GM19397 (cell line): ENCODE measurements at regions not wholly inside any gene's neighbourhood (a gene's known extent, or its start where the extent isn't known, plus 50 kb on each side); places are given as distances from the start of the nearest gene placed in this dataset.
"Not testable (repeated sequence)": the region's sequence is repeated elsewhere in the genome, so short reads cannot be mapped to it uniquely, and the experiment has no call there.

Source experiments
- ATAC-seq: cut with Tn5 transposase; IDR thresholded peaks from one replicate; pipeline ENCODE4 v1.9.1; 2021; ENCODE audit warnings: mild to moderate bottlenecking, moderate library complexity; ENCODE audit not compliant: unreplicated experiment

- ATAC-seq = no peak
These were observed 111.7 kb downstream of the FAM50B start for GRCh38 chr6:3960754-3961361.

- no peak for ATAC-seq
These were observed 112.5 kb downstream of the FAM50B start for GRCh38 chr6:3961581-3962215.

GRCh38 chr6:3962291-3963280, 113.4 kb downstream of the FAM50B start:
- ATAC-seq = no peak

GRCh38 chr6:3963426-3963825, 114.3 kb downstream of the FAM50B start:
- ATAC-seq = no peak

- ATAC-seq = no peak
These were observed 113.7 kb downstream of the FAM217A start for GRCh38 chr6:3965071-3965718.

GRCh38 chr6:3966426-3966825, 112.5 kb downstream of the FAM217A start:
- no peak for ATAC-seq

- no peak for ATAC-seq
These were observed 108.8 kb downstream of the FAM217A start for GRCh38 chr6:3970097-3970496.

GRCh38 chr6:3973152-3973551, 105.8 kb downstream of the FAM217A start:
- not testable (repeated sequence) for ATAC-seq

- peak; percentile 79 for ATAC-seq
These were observed 100.8 kb downstream of the FAM217A start for GRCh38 chr6:3977875-3978711.

GRCh38 chr6:3978966-3979365, 100.0 kb downstream of the FAM217A start:
- ATAC-seq = not testable (repeated sequence)

- ATAC-seq = no peak
These were observed 97.0 kb downstream of the FAM217A start for GRCh38 chr6:3981917-3982316.

- no peak for ATAC-seq
These were observed 95.2 kb downstream of the FAM217A start for GRCh38 chr6:3983778-3984177.

GRCh38 chr6:3984494-3984893, 94.4 kb downstream of the FAM217A start:
- ATAC-seq = no peak

- ATAC-seq = no peak
These were observed 92.7 kb downstream of the FAM217A start for GRCh38 chr6:3986241-3986640.

- ATAC-seq = no peak
These were observed 91.9 kb downstream of the FAM217A start for GRCh38 chr6:3987053-3987452.

- ATAC-seq = no peak
These were observed 91.4 kb downstream of the FAM217A start for GRCh38 chr6:3987576-3987975.

GRCh38 chr6:3990692-3991491, 88.0 kb downstream of the FAM217A start:
- ATAC-seq = peak; percentile 73

- ATAC-seq = no peak
These were observed 87.0 kb downstream of the FAM217A start for GRCh38 chr6:3991941-3992340.

GRCh38 chr6:3996349-3996748, 82.6 kb downstream of the FAM217A start:
- no peak for ATAC-seq
